ENCODE measurements at regions not wholly inside any gene's neighbourhood (a gene's known extent, or its start where the extent isn't known, plus 50 kb on each side); places are given as distances from the start of the nearest gene placed in this dataset.
"Not testable (repeated sequence)": the region's sequence is repeated elsewhere in the genome, so short reads cannot be mapped to it uniquely, and the experiment has no call there.

DNA sequence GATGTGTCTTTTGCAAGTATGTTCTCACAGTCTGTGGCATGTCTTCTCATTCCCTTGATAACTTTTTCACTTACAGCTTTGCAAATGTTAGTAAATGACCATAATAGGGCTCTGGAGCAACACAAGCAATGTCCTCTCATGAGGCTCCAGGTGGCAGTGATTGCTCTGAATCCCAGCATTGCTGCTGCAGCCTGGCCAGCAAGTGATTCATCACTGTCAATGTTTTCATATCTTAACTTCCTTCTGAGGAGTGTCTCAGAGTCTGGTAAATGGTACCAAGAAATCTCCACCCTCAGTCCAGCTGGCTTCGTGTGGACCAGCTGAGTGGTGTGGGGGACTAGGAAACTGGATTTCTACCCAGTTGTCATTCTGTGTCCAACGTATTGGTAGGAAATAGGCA is 139.6 kb downstream of the MYLK4 start:
- no peak for DNase-seq (ENCODE audit: low spot score)

DNA sequence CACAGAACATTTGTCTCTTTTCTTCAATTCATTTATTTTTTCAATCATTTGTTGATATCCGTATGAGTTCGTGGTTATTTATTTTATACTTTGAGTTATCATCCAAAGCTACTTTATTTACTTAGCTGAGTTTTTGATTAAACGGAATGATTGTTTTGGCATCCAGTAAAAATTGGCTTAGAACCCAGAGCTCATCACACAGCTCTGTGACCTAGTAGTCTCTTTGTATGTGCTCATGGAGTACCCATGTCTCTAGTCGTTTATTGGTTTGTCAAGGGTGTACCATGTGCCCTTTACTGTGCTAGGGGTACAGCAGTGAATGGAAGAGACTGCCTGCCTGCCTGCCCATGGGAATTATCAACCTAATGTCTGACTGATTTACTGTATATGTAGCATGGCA is 142.2 kb downstream of the MYLK4 start:
- DNase-seq (ENCODE audit: low spot score): no peak

GRCh38 chr6:2600363-2600762 is 150.4 kb downstream of the MYLK4 start:
- DNase-seq (ENCODE audit: low spot score): no peak

- DNase-seq (ENCODE audit: low spot score): no peak
These were observed 150.9 kb downstream of the MYLK4 start for GRCh38 chr6:2599817-2600216.

GRCh38 chr6:2598867-2599266 is 151.9 kb downstream of the MYLK4 start:
- no peak for DNase-seq (ENCODE audit: low spot score)

GRCh38 chr6:2597991-2598390 is 152.7 kb downstream of the MYLK4 start:
- no peak for DNase-seq (ENCODE audit: low spot score)

GRCh38 chr6:2597457-2597856 is 153.3 kb downstream of the MYLK4 start:
- DNase-seq (ENCODE audit: low spot score): not testable (repeated sequence)

DNA sequence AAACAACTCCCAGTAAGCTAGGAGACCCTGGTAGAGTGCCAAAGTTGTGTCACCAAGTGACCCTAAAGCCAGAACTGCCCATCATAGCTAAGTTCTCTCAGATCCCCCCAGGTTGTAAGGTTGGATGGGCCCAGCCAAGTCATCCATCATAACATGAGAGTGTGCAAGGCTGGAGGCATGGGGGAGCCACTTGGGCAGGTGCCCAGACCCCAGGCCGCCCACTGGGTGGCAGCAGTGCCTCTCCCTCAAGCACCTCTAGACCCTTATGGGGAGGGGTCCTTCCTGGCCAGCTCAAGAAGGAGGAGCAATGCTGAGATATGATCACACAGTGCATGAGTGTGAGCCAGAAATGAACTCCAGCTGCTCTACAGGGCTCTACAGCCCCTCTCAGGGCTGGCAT is 154.5 kb downstream of the MYLK4 start:
- no peak for DNase-seq (ENCODE audit: low spot score)

DNA sequence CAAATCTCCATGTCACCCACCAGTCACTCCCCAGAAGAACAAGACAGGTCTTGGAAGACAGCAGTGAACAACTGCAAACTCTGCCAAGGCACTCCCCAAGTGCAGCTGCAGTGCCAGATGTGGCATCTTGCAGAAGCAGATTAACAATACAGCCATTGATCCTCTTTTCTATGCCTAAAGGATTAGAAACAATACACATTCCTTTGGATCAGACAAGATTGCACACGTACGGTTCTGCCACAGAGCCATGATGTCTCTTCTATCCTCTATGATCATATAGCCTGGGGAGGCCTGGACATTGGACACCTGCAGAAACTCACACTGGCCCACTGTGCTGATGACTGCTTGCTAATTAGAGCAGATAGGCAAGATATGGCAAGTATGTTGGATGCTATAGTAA is 155.9 kb downstream of the MYLK4 start:
- no peak for DNase-seq (ENCODE audit: low spot score)

- DNase-seq (ENCODE audit: low spot score): no peak
These were observed 157.6 kb downstream of the MYLK4 start for GRCh38 chr6:2593167-2593566.

DNA sequence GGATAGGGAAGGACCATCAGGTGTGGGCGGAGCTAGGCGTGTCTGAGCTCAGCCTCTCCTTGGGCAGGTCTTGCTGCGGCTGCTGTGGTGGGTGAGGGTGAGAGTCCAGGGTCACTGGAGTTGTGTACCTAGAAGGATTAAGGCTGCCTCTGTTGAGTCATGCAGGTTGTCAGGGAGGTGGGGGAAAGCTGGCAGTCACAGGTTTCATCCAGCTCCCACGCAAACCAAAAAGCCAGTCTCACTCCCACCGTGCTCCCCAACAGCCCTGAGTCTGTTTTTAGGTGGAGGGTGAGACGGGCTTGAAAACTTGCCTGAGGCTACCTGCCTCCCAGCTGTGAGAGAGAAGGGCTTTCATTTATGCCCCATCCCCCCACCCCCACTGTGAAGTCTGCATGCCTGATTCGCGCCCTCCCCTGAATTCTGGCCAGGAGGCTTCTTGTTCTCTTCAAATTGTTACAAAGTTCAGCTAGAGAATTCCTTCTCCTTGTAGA is 161.5 kb downstream of the MYLK4 start:
- DNase-seq (ENCODE audit: low spot score): no peak

DNA sequence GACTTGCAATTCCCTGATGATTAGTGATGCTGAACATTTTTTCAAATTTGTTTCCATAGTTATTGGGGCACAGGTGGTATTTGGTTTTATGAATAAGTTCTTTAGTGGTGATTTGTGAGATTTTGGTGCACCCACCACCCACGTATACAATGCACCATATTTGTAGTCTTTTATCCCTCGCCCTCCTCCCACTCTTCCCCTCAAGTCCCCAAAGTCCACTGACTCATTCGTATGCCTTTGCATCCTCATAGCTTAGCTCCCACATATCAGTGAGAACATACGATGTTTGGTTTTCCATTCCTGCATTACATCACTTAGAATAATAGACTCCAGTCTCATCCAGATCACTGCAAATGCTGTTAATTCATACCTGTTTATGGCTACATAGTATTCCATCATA is 167.3 kb downstream of the MYLK4 start:
- DNase-seq (ENCODE audit: low spot score): no peak

GRCh38 chr6:2582268-2582667 is 168.5 kb downstream of the MYLK4 start:
- no peak for DNase-seq (ENCODE audit: low spot score)

DNA sequence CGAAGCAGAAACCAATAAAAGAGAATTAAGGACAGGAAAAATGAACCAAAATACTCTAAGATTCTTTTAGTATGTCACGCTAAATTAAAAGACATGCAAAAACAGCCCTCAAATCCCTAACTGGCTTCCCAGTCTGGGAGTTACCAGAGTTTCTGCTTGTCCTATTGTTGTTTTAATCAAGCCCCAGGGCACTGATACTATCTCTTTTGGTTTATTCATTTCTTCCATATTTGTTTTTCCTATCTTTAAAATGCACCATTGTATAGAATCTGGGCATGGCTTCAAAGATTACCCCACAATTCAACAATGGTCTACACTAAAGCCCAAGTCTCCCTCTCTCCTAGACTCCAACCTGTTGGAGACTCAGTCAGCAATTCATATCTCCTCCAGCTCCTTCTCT is 169.1 kb downstream of the MYLK4 start:
- no peak for DNase-seq (ENCODE audit: low spot score)

DNA sequence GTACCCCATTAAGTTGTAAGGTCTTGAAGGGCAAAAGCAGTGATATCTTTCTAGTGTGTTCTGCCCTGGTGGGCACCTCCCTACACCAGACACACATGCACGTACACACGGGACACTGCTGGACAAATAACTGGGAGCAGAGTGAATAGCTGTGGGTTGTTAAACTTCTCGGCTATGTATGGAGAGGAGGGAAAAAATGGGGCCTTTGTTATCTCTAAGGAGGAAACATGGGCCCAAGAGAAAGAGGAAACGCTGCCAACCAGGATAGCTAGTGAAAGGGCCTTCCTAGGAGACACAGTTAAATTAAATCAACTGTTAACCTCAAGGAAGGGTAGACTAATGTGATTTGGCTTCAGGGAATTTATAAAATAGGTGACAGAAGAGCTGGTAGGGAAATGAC is 169.7 kb downstream of the MYLK4 start:
- DNase-seq (ENCODE audit: low spot score): no peak

- no peak for DNase-seq (ENCODE audit: low spot score)
These were observed 170.7 kb downstream of the MYLK4 start for GRCh38 chr6:2579804-2580570.

DNA sequence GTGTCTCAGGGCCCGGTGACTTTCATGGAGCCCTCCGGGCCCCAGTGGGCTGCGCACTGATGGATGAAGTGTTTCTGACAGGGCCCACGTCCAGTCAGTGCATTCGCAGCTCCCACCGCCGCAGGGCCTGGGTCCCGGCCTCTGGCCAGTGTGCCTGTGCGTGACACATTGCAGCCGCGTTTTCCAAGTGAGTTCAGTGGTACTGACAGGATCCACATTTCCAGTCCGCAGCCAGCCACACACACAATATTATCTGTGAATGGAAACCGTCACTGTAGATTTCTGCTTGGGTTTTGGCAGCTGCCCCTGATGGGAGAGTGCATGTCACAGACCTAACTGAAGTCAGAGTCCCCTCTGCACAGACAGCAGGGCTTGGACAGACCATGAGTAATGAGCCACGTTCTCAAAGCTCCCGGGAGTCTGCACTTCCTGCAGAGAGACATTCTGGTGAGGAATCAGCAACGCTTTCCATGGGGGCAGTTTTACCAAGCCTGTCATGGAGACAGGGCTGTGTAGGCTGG is 171.4 kb downstream of the MYLK4 start:
- no peak for DNase-seq (ENCODE audit: low spot score)

- no peak for DNase-seq (ENCODE audit: low spot score)
These were observed 172.0 kb downstream of the MYLK4 start for GRCh38 chr6:2578767-2579166.

GRCh38 chr6:2576499-2576898 is 174.2 kb downstream of the MYLK4 start:
- no peak for DNase-seq (ENCODE audit: low spot score)

DNA sequence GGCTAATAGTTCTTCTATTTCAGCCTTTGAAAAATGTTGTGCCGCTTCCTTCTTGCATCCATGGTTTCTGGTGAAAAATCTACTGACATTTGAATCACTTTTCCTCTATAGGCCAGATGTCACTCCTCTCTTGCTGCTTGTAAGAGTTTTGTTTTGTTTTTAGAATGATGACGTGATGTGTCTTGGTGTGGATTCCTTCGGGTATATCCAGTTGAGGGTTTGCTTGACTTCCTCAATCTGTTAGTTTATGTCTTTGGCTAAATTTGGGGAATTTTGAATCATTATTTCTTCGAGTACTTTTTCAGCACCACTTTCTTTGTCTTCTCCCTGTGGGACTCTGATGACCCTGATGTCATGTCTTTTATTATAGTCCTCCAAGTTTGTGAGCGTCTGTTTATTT is 175.5 kb downstream of the MYLK4 start:
- no peak for DNase-seq (ENCODE audit: low spot score)

DNA sequence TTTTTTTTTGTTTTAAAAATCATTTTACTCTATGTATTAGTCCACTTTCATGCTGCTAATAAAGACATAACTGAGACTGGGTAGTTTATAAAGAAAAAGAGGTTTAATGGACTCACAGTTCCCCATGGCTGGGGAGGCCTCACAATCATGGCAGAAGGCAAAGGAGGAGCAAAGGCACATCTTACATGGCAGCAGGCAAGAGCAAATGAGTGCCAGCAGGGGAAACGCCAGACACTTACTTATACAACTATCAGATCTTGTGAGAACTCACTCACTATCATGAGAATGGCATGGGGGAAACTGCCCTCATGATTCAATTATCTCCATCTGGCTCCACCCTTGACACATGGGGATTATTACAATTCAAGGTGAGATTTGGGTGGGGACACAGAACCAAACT is 181.3 kb downstream of the MYLK4 start:
- DNase-seq (ENCODE audit: low spot score): not testable (repeated sequence)

GRCh38 chr6:2566048-2566447 is 184.7 kb downstream of the MYLK4 start:
- no peak for DNase-seq (ENCODE audit: low spot score)

- no peak for DNase-seq (ENCODE audit: low spot score)
These were observed 185.2 kb downstream of the MYLK4 start for GRCh38 chr6:2565499-2565898.

GRCh38 chr6:2563635-2564034 is 187.1 kb downstream of the MYLK4 start:
- peak; percentile 79 for DNase-seq (ENCODE audit: low spot score)
